HG02981 (cell line): ENCODE measurements at regions not wholly inside any gene's neighbourhood (a gene's known extent, or its start where the extent isn't known, plus 50 kb on each side); places are given as distances from the start of the nearest gene placed in this dataset.
"Not testable (repeated sequence)": the region's sequence is repeated elsewhere in the genome, so short reads cannot be mapped to it uniquely, and the experiment has no call there.

Experiments used
- ATAC-seq: cut with Tn5 transposase; IDR thresholded peaks from one replicate; pipeline ENCODE4 v1.9.1; 2021; ENCODE audit warnings: mild to moderate bottlenecking, moderate library complexity; ENCODE audit not compliant: unreplicated experiment

DNA sequence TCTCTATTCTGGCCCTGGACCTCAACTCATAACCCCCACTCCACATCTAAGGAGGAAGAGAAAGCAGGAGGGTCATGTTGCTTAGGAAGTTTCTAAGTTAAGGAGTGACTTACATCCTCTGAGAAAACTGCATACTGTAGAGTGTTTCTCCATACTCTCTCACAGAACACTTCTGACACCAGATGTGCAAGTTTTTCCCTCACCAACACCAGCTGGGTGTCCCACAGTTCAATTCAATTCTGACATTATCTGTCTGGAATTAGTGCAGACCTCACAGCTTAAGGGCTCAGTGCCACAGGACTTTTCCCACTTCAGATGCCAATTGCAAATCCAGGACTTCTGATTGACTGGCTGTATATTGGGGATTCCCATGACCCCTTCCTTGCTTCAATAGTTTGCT is 89.0 kb upstream of the SFRP2 start:
- ATAC-seq: no peak

DNA sequence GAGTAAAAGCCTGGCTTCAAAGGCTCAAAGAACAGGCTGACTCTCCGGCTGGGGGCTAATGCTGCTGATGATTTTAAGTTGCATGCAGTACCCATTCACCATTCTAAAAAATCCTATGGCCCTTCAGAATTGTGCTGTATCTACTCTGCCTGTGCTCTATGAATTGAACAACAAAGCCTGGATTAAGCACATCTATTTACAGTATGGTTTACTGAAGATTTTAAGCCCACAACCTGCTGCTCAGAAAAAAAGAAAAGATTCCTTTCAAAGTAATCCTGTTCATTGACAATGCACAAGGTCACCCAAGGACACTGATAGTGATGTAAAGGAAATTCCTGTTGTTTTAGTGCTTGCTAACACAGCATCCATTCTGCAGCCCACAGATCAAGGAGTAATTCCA is 84.9 kb upstream of the SFRP2 start:
- no peak for ATAC-seq

DNA sequence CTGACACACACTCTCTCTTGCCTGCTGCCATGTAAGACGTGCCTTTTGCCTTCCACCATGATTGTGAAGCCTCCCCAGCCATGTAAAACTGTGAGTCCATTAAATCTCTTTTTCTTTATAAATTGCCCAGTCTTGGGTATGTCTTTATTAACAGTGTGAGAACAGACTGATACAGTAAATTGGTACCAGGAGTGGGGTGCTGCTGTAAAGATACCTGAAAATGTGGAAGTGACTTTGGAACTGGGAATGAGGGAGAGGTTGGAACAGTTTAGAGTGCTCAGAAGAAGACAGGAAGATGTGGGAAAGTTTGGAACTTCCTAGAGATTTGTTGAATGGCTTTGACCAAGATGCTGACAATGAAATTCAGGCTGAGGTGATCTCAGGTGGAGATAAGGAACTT is 77.9 kb upstream of the SFRP2 start:
- not testable (repeated sequence) for ATAC-seq

DNA sequence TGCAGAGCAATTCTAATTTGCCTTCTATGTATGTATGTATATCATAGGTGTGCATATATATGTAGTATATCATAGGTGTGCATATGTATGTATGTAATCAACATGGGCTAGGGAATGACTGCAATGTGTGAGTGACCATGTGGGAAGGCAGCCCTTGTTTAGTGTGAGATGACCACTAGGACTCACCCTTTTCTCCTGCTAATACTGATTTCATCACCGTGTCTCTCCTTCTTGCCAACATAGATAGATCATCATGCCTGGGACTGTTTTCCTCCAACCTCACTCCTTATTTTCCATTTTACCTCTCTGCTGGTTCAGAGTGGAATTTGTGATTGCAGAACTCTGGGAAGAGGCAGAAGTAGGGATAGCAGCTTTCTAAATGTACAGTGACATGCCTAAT is 63.6 kb upstream of the SFRP2 start:
- no peak for ATAC-seq

DNA sequence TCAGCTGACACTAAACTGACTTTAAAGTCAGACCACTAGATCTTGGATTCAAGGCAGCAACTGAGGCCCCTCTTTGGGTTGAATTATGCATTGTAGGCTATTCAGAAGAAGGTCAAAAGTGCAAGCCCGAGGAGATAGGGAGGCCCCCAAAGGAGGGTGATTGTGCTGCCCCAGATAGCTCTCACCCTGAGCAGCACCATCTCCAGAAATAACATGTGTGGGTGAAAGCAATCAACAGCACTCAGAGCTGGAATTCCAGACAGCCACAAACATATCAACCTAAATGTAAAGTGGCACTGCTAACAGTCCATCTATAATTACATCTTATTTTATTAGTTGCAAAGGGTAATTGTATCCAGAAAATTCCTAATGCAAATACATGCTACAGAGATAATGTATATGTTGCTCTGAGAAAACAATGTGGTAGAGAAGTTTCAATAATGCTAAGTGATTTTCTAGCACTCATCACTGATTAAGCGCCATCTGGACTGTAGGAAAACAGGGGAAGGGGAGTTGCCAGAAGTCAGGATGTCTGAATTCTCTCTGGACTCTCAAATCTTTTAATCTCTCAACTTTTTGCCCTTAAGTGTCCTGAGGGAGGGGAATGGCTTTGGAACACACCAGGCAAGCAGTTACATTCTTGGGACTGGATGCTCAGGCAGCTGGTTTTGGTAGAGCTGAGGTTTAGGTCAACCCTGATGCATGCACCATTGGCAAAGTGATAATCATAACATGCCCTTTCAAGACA is 61.8 kb upstream of the SFRP2 start:
- ATAC-seq: no peak

DNA sequence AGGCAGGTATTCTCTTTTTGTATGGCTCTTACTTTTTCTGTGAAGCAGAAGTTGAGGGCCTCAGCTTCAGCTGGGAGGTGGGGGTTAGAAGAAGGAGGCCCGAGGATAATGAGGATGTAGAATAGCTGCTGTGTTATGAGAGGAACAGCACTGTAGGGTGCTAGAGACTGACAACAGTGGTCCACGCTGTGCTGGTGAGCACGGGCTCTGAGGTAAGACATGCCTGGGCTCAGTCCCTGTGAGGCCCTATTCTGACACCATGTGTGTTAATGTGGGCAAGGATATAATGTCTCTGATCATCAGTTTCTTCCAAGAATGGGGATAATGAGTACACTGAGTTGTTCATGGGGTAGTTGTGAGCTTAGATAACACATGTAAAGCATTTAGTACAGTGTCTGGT is 55.3 kb upstream of the SFRP2 start:
- no peak for ATAC-seq
